ENCODE measurements at regions not wholly inside any gene's neighbourhood (a gene's known extent, or its start where the extent isn't known, plus 50 kb on each side); places are given as distances from the start of the nearest gene placed in this dataset.
"Not testable (repeated sequence)": the region's sequence is repeated elsewhere in the genome, so short reads cannot be mapped to it uniquely, and the experiment has no call there.

DNA sequence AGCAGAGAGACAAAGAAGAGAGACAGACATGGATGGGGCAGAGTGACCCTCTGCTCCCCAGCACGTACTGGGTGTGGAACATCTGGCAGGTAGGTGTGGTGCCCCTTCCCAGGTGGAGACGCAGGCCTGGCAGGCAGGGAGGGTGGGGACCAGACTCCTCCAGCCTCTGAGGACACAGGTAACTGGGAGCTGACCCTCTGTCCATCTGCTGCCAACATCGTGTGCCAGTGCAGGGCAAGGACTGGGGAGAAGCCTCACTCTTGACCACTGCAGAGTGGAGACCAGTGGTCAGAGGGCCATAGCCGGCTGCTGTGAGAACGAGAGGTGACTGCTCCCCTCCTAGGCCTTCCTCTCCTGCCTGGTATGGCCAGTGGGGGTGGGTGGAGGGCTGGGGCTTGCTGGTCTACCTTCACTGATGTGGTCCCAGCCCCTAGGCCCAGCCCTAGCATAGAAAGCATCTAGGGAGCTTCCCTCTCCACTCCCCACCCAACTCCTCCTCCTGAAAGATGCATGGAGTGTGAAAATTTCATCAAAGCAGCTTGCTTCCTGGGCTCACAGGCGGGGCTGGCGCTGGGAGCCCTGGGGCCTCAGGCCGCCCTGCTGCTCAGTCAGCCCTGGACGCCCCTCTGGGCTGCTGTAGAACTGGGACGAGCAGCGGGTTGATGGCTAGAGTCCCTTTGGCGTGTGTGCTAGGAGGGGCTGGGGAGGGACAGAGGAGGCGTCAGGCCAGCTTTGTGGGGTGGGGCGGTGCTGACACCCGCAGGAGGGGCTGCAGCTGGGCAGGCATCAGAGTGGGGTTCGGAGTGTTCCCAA lies 90.3 kb downstream of the PLXNA1 start:
- peak; percentile 25 for DNase-seq

DNA sequence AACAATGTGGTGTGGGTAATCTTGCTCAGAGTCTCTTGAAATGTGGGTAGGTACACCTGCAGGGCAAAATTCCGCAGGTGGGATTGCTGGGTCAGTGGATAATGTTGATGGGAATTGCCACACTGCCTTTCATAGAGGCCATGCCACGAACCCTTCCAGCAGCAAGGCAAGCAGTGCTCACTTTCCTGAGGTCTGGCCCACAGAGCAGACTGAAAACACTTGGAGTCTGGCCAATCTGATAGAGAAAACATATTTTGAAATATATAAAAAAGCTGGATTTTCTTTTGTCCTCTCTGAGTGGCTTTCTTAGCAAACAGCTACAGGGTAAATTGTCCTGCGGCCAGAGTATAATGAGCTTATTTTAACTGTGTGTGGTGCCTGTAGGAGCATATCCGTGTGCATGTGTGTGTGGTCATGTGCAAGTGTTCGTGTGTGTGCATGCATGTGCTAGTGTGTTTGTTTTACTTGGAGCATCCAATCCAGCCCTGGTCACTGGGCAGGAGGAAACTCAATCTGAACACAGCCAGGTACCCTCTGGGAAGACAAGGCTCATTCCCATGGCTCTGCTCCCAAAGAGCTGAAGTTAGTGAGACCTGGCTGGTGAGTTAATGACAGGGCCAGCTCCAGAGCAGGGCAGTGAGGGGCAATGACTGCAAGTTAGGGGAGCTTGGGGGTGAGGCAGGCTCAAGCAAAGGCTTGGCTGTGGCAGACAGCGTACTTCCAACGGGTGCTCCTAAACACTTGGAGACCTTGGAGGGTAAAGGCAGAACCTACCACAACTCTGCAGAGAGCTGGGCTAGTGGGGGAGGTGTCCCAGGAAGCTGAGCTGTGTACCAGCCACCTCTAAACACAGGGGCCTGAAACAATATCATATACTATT lies 91.3 kb downstream of the PLXNA1 start:
- peak; percentile 24 for DNase-seq

DNA sequence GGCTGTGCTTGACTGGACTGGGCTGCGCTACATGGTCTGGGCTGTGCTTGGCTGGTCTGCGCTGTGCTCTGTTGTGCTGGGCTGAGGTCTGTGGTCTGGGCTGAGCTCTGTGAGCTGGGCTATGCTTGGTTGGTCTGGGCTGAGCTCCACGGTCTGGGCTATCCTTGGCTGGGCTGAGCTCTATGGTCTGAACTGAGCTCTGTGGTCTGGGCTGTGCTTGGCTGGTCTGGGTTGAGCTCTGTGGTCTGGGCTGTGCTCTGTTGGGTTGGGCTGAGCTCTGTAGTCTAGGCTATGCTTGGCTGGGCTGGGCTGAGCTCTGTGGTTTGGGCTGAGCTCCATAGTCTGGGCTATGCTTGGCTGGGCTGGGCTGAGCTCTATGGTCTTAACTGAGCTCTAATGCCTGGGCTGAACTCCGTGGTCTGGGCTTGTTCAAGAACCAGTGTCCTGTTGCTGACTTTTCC lies 92.0 kb downstream of the PLXNA1 start:
- peak; percentile 85 for DNase-seq

DNA sequence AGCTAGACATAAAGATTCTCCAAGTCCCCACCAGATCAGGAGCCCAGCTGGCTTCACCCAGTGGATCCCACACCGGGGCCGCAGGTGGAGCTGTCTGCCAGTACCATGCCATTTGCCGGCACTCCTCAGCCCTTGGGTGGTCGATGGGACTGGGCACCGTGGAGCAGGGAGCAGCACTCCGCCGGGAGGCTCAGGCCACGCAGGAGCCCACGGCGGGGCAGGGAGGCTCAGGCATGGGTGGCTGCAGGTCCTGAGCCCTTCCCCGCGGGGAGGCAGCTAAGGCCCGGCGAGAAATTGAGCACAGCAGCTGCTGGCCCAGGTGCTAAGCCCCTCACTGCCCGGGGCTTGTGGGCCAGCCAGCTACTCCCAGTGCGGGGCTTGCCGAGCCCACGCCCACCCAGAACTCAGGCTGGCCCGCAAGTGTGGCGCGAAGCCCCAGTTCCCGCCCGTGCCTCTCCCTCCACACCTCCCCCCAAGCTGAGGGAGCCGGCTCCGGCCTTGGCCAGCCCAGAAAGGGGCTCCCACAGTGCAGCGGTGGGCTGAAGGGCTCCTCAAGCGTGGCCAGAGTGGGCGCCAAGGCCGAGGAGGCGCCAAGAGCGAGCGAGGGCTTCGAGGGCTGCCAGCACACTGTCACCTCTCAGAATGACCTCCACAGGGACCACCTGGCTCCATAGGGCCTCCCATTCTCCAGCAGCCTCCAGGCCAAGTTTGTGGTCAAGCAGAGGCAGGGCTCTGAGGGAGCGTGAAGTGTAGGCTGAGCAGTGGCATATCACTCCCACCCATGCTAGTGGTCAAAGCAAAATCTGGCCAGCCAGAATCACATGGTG lies 93.5 kb downstream of the PLXNA1 start:
- DNase-seq: peak; percentile 9

DNA sequence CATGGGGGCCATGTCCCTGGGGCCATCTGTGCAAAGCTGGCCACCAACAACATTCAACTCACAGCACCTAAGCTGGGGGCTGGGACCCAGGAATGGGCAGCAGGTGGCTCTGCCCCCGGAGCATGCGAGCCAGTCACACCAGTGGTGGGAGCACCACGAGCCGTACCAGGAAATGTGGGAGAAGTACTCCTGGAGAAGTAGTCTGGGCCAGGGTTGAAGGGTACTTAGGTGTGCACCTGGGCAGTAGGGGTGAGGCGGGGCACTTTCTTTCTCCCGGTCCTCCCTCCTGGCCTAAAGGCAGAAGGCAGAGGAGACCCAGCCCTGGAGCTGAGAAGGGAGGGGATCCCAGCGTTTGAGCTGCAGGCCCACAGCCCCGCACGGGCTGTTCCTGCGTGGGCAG lies 94.2 kb downstream of the PLXNA1 start:
- peak; percentile 9 for DNase-seq

DNA sequence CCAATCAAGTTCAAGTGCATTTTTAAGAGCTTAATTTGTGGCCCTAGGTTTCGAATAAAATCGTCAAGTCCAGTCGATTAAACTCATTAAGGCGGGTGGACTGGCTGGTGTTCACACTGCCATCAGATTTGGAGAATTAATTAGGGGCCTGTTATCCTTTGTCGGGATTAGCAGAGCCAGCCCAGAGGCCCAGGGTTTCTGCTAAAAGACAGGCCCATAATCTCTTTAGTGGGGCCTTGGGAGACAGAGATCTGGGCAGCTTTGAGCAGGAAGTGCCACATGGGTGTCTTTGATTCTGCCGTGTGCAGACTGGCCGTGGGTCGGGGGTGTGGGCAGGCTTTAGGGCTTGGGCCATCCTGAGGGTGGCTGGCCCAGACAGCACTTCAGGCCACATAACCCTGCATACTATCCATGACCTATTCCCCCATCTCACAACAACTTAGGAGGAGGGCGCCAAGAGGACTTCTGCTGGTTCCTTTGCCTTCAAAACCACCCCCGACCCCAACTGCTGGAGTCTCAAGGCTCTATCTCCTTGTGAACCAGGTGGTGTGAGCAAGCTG lies 94.7 kb downstream of the PLXNA1 start:
- DNase-seq: no peak

DNA sequence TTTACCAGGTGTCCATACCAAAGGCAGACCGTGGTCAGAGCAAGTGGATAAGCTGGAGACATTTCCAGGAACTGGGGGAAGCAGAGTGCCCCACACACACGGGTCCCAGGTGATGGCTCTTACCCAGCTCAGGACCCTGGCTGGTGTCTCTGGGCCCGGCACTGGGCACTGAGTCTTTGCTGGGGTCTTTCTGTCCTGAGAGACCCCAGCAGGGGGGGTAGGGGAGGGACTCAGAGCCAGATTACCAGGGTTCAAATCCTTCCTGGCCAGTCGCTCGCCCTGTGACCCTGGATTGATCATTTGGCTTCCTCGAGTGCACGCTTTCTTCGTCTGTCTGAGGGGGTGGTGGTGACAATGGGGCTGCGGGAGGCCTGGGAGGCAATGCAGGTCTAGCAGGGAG lies 95.7 kb downstream of the PLXNA1 start:
- DNase-seq: peak; percentile 18

DNA sequence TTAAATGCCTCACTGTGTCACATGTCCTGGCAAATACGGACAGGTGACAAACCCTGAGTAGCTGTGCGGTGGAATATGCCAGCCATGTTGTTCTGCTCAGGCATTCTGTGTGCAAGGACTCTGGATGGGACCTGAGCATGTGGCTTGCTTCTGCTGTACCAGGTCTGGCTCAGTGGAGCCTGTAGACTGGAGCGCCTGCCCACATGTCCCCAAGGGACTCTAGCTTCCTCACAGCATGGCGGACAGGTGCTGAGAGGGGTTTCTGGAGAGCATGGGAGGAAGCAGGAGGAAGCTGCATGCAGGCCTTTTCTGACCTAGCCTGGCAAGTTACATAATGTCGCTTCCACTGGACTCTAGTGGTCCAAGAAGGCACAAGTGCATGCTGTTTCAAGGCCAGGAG lies 96.3 kb downstream of the PLXNA1 start:
- no peak for DNase-seq

DNA sequence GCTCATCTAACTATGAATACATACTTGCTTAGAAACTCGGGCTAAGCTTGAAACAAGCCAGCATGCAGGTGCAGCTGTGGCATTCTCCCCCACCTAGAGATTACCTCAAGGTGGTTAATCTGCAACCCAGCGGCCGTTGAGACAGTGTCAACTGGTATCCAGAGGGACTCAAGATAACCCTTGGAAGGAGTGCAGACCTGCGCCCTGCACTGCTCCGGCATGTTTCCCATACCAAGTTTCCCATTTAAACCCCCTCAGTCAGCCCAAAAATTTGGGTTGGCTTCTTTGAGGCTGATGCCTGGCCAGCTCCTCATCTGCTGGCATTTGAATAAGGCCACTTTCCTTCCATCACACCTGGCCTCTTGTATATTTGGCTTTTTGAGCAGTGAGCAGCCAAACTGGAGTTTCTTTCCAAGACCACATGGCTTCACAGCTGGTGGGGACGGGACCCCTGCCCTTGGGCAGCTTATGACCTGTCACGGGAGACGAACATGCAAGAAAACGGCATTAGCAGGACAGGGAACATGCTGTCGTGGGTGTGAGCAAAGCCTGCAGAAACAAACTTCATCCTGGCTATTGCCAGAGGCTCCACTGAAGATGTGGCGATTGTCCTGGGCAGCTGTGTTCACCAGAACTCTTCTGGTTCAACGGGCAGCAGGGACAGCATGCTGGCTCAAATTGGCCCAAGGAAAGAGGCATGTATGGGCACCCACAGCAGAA lies 98.2 kb downstream of the PLXNA1 start:
- no peak for DNase-seq

DNA sequence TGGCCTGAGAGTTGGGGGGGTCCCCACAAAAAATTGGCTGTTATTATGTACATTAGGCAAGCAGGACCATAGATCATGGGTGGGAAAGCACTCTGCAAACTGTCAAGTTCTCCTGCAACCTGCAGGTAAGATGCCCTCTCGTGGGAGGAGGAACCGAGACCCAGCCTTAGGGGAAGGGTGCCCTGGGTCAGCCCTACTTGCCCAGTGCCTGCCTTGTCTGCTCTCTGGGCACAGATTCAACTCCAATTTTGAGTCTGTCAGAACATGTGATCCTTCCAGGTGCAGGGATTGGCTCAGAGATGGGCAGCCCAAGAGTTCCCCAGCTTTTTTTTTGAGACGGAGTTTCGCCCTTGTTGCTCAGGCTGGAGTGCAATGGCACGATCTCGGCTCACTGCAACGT lies 99.2 kb downstream of the PLXNA1 start:
- no peak for DNase-seq

DNA sequence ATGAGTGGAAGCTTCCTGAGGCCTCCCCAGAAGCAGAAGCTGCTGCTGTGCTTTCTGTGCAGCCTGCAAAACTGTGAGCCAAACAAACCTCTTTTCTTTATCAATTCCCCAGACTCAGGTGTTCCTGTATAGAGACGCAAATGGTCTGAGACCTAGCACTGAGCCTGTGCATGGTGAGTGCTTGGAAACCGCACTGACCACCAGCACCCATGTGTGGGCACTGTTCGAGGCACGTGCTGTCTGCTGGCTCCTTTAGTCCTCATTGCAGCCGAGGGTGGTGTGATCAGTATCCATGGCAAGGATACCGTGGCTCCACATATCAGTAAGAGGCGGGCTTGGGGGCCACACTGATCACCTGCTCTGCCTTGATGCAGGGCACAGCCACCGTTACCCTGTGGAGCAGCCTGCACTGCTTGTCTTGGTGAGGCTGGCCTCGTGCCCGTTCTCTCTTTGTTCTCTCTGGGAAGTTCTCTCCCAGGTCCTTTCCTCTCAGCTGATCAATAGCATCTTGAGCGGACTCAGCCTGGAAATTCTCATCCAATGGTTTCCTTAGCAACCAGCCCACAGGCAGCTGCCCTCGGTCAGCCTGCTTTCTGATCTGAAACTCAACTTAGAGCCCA lies 101.0 kb downstream of the PLXNA1 start:
- no peak for DNase-seq

DNA sequence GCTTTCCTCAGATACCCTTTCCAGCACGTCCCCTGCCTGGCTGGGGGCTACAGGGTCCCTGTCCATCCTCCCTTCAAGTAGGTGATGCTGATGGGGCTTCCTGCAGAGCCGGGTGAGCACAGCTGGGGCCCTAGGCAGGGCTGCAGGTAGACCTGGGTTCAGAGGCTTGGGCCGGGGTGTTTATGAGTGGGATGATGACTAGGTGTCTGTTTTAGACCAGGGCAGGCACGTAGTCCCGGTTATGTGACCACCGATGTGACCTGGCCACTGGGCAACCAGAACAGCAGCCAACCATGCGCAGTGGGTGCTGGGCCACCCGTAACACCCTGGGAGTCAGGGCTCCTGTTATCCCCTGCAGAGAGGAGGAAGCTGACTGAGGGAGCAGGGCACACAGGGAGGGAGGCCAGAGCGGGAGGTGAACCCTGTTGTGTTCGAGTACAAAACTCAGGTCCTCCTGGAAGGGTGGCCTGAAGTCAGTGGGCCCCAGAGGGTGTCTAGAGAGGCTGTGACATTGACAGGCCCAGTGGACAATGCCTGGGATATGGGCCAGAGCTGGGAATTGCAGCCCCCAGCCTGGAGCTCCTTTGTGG lies 101.6 kb downstream of the PLXNA1 start:
- no peak for DNase-seq

DNA sequence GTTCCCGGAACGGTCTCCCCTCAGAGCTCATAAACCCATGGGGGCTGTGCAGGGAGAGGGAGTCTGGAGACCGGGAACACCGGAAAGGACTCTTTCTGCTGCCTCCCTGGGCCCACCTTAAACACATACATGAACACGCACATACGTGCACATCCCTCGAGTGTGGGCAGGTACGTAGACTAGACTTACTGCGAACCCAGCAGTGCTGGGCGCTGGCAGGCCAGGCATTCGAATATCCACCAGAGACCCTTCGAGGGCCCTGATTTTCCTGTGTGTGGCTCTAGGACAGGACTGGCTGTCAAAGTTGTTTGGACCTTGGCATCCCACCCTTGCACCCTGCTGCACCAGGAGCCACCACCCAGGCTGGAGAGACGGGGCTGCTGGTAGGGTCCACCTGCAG lies 102.7 kb downstream of the PLXNA1 start:
- no peak for DNase-seq

DNA sequence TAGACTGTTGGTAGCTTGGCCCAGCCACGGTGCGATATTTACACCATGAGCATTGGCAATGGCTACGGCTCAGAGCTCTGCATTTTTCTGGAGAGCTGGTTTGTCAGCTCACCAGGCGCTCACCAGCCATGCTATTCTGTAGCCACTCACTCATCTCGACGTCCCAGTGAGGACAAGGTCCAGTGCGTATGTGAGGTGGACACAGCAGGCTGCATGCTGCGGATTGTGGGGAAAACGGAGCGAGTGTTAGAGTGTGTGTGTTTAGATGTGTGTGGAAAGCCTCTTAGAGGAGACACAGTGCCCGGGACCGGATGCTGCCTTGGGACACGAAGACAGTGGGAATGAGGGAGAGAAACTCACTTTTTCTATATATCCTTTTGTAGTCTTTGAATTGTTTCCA lies 103.7 kb downstream of the PLXNA1 start:
- DNase-seq: not testable (repeated sequence)

DNA sequence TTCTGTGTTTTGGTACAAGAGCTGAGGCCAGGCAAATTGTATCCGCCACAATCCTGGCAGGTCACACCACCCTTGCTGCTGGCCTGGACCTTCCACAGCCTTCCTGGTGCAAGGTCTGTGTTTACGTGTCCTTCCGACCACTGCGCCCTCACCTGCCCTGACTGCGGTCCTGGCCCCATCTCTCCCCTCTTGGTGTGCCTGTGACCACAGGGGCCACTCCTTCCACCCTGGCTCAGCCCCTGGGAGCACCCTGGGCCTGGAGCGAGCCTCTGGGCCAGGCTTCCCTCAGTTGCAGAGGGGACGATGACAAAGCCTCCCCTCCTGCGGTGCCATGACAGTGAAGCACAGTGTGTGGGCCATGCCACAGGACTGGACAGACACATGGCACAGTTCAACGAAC lies 104.5 kb downstream of the PLXNA1 start:
- DNase-seq: no peak

DNA sequence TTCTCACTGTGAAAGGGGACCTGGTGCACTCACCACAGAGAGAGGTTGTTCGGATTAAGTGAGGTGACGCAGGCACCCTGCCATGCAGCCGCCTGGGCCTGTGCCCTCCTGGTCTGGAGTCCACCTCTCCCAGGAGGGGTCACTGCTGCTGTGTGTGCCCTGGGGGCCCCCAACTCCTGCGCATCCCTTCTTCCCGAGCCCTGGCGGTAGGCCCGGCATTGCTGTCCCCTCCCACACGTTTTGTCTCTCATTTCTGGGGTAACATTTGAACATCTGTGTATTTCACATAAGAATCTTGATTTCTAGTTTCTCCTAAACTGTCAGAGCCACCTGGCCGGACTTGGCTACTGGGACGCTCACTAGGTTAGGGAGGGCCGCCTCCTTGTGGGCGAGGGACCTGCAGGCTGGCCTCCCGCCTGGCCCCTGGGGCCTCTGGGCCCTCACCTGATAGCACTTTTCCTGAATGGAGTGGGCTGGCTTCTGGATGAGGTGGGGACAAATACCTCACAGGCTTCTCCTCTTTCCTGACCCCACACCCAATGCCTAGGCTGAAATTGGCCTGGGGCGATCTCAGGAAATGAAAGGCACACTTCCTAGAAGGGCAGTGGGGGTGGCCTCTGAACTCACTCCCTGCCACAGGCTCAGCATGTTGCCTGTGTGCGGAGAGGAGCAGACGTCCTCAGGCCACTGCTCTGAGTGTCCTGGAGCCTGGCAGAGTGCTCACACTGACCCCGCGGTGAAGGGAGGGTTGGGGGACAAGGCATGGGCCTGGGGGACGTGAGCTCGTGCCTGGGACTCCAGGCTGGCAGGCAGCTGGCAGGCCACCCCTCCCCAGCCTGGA lies 104.2 kb upstream of the PRR23E start:
- peak; percentile 23 for DNase-seq

DNA sequence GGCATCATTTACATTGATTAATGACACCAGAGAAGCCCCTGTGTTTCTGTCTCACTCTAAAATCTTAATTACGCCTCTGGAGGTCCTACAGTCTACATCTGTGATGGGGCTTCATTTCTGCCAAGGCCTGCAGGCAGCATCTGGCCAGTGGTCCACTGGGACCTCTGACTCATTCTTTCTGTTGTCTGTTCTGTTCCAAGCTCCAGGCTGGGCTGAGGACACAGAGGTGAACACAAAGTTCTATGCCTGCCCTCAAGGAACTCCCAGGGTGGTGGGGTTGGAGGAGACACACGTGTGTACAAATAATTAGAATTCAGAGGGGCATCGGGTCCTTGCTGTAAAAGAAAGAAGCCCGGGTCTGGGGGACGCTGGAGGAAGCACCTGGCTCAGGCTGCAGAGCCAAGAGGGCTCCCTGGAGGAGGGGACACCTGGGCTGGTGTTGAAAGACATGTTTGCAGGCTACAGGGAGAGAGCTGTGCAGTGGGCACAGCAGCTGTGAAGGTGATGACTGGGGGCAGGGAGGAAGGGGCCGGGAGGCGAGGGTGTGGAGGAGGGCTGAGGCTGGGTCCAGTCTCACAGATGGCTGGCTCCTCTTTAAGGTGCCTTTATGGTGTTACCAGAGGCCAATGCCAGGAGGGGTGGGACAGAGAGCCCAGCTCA lies 103.3 kb upstream of the PRR23E start:
- peak; percentile 58 for DNase-seq

DNA sequence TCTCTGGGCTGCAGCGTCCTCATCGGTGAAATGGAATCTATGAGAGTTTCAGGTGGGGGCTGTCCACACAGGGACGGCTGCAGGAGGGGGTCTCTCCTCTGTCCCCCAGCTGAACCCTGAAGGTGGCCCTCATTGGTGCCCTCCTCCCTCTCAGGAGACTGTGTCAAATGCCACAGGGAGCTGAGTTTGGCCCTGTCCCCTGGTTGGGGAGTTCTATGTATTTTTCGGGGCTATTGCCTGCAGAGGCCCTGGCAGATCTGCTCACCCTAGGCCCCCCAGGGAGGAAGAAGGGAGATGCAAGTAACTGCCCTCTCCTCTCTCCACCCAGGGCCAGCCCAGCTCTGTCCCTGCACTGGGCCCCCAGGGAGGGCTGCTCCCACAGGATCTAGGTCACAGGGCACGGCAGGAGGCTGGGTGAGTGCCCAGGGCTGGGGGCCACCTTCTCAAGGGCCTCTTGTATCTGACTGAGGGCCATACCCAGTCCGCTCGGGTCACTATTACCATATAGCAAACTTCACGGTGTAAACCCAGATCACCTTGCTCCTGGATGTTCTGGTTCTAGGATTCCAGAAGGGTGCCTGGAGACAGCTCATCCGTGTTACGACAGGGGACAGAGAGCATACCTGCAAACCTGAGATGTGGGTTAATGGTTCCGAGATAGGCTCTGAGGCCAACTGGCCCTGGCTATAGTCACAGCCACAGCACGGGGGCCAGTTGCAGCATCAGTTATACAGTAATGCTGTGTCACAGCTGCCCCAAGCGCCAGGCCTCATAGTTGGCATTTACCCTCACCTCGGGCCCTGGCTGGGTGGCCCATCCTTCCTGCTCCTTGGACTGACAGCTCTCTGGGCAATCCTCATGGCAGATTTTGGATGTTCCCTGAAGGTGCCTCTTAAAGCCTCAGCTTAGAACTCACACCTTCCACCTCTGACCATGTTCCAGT lies 102.4 kb upstream of the PRR23E start:
- DNase-seq: peak; percentile 18
